ENCODE measurements at regions not wholly inside any gene's neighbourhood (a gene's known extent, or its start where the extent isn't known, plus 50 kb on each side); places are given as distances from the start of the nearest gene placed in this dataset.

GRCh38 chr20:61065853-61066252 lies 186.2 kb upstream of the CDH4 start:
- TF ChIP-seq RAD21 (IDR thresholded peaks at IDR 0.05; ENCODE audit: low read length) = no peak
- TF ChIP-seq CHD1 (IDR thresholded peaks at IDR 0.05; ENCODE audit: low read depth, low read length) = no peak
- no peak for TF ChIP-seq MXI1 (IDR thresholded peaks at IDR 0.05; ENCODE audit: borderline replicate concordance, low read depth, low read length)
- no peak for TF ChIP-seq CTCF (conservative IDR thresholded peaks at IDR 0.05; ENCODE audit: low read depth, low read length)
- no peak for TF ChIP-seq RFX5 (IDR thresholded peaks at IDR 0.05; ENCODE audit: low read depth, low read length)
- no peak for TF ChIP-seq POLR2A (IDR thresholded peaks at IDR 0.05; ENCODE audit: low read depth, low read length)
- TF ChIP-seq BHLHE40 (IDR thresholded peaks at IDR 0.05; ENCODE audit: low read depth, low read length) = no peak
- TF ChIP-seq NFE2L2 (IDR thresholded peaks at IDR 0.05; ENCODE audit: low read depth, low read length) = no peak
- TF ChIP-seq CEBPB (IDR thresholded peaks at IDR 0.05; ENCODE audit: low read depth, low read length) = no peak
- TF ChIP-seq MAFK (IDR thresholded peaks at IDR 0.05; ENCODE audit: low read depth, low read length) = no peak
- no peak for TF ChIP-seq MAZ (IDR thresholded peaks at IDR 0.05; ENCODE audit: borderline replicate concordance, low read depth, low read length)
- no peak for TF ChIP-seq ELK1 (IDR thresholded peaks at IDR 0.05; ENCODE audit: borderline replicate concordance, low read depth, low read length)
- TF ChIP-seq SMC3 (IDR thresholded peaks at IDR 0.05; ENCODE audit: low read depth, low read length) = no peak
- TF ChIP-seq FOS (IDR thresholded peaks at IDR 0.05; ENCODE audit: low read depth, low read length) = no peak
- no peak for TF ChIP-seq USF2 (IDR thresholded peaks at IDR 0.05; ENCODE audit: low read depth, low read length)
- TF ChIP-seq RCOR1 (IDR thresholded peaks at IDR 0.05; ENCODE audit: insufficient replicate concordance, low read length) = no peak
- no peaks in the 10 kb centered on the region for H4K20me1 ChIP-seq (ENCODE audit: insufficient read depth, low read length)
- H3K27ac ChIP-seq (ENCODE audit: insufficient read depth, low read length) = no peak overlapping the region
- H4K8ac ChIP-seq (ENCODE audit: low read depth in 2 of 2, low read length in 2 of 2) = no peak overlapping the region
- no peak overlapping the region for H2AK5ac ChIP-seq (ENCODE audit: low read depth, low read length)
- ATAC-seq (ENCODE audit: low read depth) = no peak
- dilution Hi-C loops (cut with HindIII; ENCODE audit: low sequenced_read_pairs, unreplicated experiment) (no loop called here), in situ Hi-C loops (cut with MboI; ENCODE audit: low sequenced_read_pairs) (no loop called here), intact Hi-C loops (cut with micrococcal nuclease) (no loop called here)
- no peak overlapping the region for H2BK120ac ChIP-seq (ENCODE audit: low read depth, low read length)
- no peak overlapping the region for H3K4ac ChIP-seq (ENCODE audit: low read depth, low read length)
- no peak overlapping the region for H2BK20ac ChIP-seq (ENCODE audit: low read depth, low read length)
- H3K27me3 ChIP-seq (ENCODE audit: control insufficient read depth, insufficient read depth, low read length) = no peaks in the 10 kb centered on the region
- no peak overlapping the region for H2AFZ ChIP-seq (replicated peaks; ENCODE audit: low read length, poor library complexity)
- no peak for DNase-seq
- H3K14ac ChIP-seq (replicated peaks; ENCODE audit: low read depth, low read length) = no peak overlapping the region
- H2BK5ac ChIP-seq (ENCODE audit: low read depth, low read length, poor library complexity, severe bottlenecking) = no peak overlapping the region
- no peak overlapping the region for H4K5ac ChIP-seq (ENCODE audit: low read depth, low read length)
- H3K23ac ChIP-seq (ENCODE audit: low read depth, low read length) = no peak overlapping the region
- no peaks in the 10 kb centered on the region for H3K79me1 ChIP-seq (ENCODE audit: low read depth in 1 of 2, low read length in 2 of 2)
- H3K36me3 ChIP-seq (ENCODE audit: control insufficient read depth, insufficient read depth, low read length) = no peaks in the 10 kb centered on the region
- H3K56ac ChIP-seq (ENCODE audit: extremely low read depth, insufficient read depth, low read length) = no peak overlapping the region
- H3K9me1 ChIP-seq (ENCODE audit: insufficient read depth, low read length) = no peaks in the 10 kb centered on the region
- H3K9ac ChIP-seq (ENCODE audit: low read depth, low read length) = no peak overlapping the region
- BruUV-seq (replicated peaks) = no TSS peak
- H4K91ac ChIP-seq (ENCODE audit: insufficient read depth, low read depth, low read length) = no peak overlapping the region
- no peak overlapping the region for H3K4me2 ChIP-seq (ENCODE audit: low read depth, low read length)
- WGBS, 2 experiments (ENCODE audit: extremely low coverage in 2 of 2, insufficient read length in 1 of 2) = 79% methylated on average over 5 of the region's 10 CpGs; no CpG with 5 or more reads in 1 of the 2 experiments
- no peak overlapping the region for H2AK9ac ChIP-seq (replicated peaks; ENCODE audit: low read depth, low read length, poor library complexity)
- H3K4me3 ChIP-seq (ENCODE audit: insufficient read depth, low read depth, low read length) = no peak overlapping the region
- H3K9me3 ChIP-seq (ENCODE audit: control insufficient read depth, insufficient read depth, low read length) = no peaks in the 10 kb centered on the region; the same call in 1 of the 2 replicates
- no peaks in the 10 kb centered on the region for H3K4me1 ChIP-seq (ENCODE audit: control insufficient read depth, insufficient read depth, low read length)
- H3K18ac ChIP-seq (ENCODE audit: low read depth, low read length) = no peak overlapping the region
- ChIA-PET CTCF (no interaction called here), POLR2A (ENCODE audit: unreplicated experiment) (no interaction called here)
- H2BK15ac ChIP-seq (ENCODE audit: low read depth, low read length) = no peak overlapping the region
